ENCODE measurements at regions not wholly inside any gene's neighbourhood (a gene's known extent, or its start where the extent isn't known, plus 50 kb on each side); places are given as distances from the start of the nearest gene placed in this dataset.
A peak's percentile ranks its signal among the peaks of the same experiment; 100 is the strongest.

GRCh38 chr12:42695490-42695995 is 106.0 kb upstream of the PRICKLE1 start:
- DNase-seq (no peak), ATAC-seq (no peak)
- in situ Hi-C loops (cut with MboI; ENCODE audit: low sequenced_read_pairs in 4 of 4) (no loop called here), intact Hi-C loops (cut with DNase I; ENCODE audit: low total_unique reads) (no loop called here)
- no peaks in the 10 kb centered on the region for H3K36me3 ChIP-seq
- H3K27me3 ChIP-seq = no peaks in the 10 kb centered on the region
- no peak overlapping the region for H3K4me3 ChIP-seq
- no peak for TF ChIP-seq POLR2A (IDR thresholded peaks at IDR 0.05)
- no peak for TF ChIP-seq CTCF (IDR thresholded peaks at IDR 0.05 in 4 of 5, conservative IDR thresholded peaks at IDR 0.05 in 1 of 5)
- H3K4me1 ChIP-seq = no peaks in the 10 kb centered on the region
- H3K9me3 ChIP-seq = no peaks in the 10 kb centered on the region
- peak overlapping the region in 1 of 4 donors; percentile 44 for H3K27ac ChIP-seq

DNA sequence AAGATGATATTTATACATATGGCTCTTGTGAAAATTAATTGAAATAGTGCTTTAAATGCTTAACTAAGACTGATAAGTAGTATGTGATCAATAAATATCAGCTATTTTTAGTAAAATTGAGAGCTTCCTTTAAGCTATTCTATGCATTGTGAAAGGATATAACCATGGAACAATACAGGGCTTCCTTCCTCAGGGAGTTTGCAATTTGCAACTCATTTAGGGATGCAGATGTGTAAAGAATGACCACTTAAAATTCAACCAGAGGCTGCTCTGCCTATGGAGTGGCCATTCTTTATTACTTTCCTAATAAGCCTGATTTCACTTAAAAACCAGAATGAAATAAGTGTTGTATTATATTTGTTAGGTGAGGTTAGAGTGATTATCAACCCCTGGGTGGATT is 103.2 kb upstream of the PRICKLE1 start:
- intact Hi-C loops (cut with DNase I; ENCODE audit: low total_unique reads) = no loop called here
- Histone ChIP-seq H3K4me3 (peak overlapping the region in 1 of 4 donors; percentile 6), H3K27ac (no peak overlapping the region), H3K27me3 (no peaks in the 10 kb centered on the region), H3K36me3 (no peaks in the 10 kb centered on the region), H3K4me1 (no peaks in the 10 kb centered on the region), H3K9me3 (no peaks in the 10 kb centered on the region)
- in situ Hi-C loops (cut with MboI; ENCODE audit: low sequenced_read_pairs in 4 of 4) = no loop called here
- DNase-seq = no peak
- no peak for TF ChIP-seq CTCF (IDR thresholded peaks at IDR 0.05 in 4 of 5, conservative IDR thresholded peaks at IDR 0.05 in 1 of 5)
- TF ChIP-seq POLR2A (IDR thresholded peaks at IDR 0.05) = no peak
- ATAC-seq = no peak

DNA sequence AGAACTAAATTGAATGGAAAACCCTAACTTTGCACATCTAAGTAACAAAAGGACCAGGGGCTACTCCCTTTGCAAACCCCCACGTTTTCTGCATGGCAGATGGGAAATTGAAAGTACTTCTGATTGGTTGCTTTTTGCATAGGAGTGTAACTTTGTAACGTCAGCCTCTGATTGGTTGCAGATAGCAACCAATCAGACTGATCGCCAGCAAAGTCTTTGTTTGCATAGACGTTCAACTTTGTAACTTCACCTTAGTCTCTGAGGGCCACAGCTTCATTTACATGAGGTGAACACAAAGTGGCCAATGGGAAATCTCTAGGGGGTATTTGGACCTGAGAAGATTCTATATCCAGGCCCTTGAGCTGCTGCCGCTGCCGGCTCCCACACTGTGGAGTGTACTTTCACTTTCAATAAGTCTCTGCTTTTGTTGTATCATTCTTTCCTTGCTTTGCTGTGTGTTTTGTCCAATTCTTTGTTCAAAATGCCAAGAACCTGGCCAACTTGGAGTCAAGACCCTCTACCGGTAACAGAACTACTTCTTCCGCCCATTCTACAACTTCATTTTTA is 102.5 kb upstream of the PRICKLE1 start:
- ATAC-seq (peak in 1 of 2 donors; percentile 59), DNase-seq (no peak)
- no peak for TF ChIP-seq CTCF (IDR thresholded peaks at IDR 0.05 in 4 of 5, conservative IDR thresholded peaks at IDR 0.05 in 1 of 5)
- no peak for TF ChIP-seq POLR2A (IDR thresholded peaks at IDR 0.05)
- intact Hi-C loops (cut with DNase I; ENCODE audit: low total_unique reads) (no loop called here), in situ Hi-C loops (cut with MboI; ENCODE audit: low sequenced_read_pairs in 4 of 4) (no loop called here)
- no peaks in the 10 kb centered on the region for H3K36me3 ChIP-seq
- peak overlapping the region in 1 of 4 donors; percentile 16 for H3K27ac ChIP-seq
- H3K4me3 ChIP-seq = peak overlapping the region; percentile 6 to 41 (median 20)
- H3K4me1 ChIP-seq = no peaks in the 10 kb centered on the region
- no peaks in the 10 kb centered on the region for H3K9me3 ChIP-seq
- H3K27me3 ChIP-seq = no peaks in the 10 kb centered on the region

- intact Hi-C loops (cut with DNase I; ENCODE audit: low total_unique reads) (no loop called here), in situ Hi-C loops (cut with MboI; ENCODE audit: low sequenced_read_pairs in 4 of 4) (no loop called here)
- ATAC-seq (no peak), DNase-seq (no peak)
- TF ChIP-seq POLR2A (IDR thresholded peaks at IDR 0.05) = no peak
- TF ChIP-seq CTCF (IDR thresholded peaks at IDR 0.05 in 4 of 5, conservative IDR thresholded peaks at IDR 0.05 in 1 of 5) = no peak
- H3K4me3 ChIP-seq = no peak overlapping the region
- no peaks in the 10 kb centered on the region for H3K4me1 ChIP-seq
- no peak overlapping the region for H3K27ac ChIP-seq
- no peaks in the 10 kb centered on the region for H3K9me3 ChIP-seq
- H3K27me3 ChIP-seq = no peaks in the 10 kb centered on the region
- no peaks in the 10 kb centered on the region for H3K36me3 ChIP-seq
Measured at GRCh38 chr12:42690264-42690663, 100.7 kb upstream of the PRICKLE1 start.

DNA sequence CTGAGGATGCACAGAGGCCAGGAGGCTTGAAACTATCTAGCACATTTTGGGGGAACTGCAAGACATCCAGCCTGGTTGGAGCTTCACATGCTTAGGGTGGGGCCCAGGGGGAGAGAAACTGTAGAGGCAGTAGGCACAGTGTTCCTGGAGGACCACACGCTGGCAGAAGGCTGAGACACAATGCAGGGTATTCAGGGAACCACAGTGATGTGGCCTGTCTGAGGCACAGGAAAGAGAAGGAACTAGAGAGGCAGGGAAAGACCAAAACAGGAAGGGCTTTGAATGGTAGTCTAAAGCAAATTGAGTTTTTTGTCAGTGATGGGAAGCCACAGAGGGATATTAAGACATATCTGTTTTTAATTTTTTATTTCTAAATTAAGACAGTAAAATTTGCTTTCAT is 100.2 kb upstream of the PRICKLE1 start:
- ATAC-seq = no peak
- Histone ChIP-seq H3K9me3 (no peaks in the 10 kb centered on the region), H3K36me3 (no peaks in the 10 kb centered on the region), H3K4me1 (no peaks in the 10 kb centered on the region), H3K27me3 (no peaks in the 10 kb centered on the region), H3K4me3 (no peak overlapping the region), H3K27ac (no peak overlapping the region)
- DNase-seq = no peak
- no peak for TF ChIP-seq POLR2A (IDR thresholded peaks at IDR 0.05)
- TF ChIP-seq CTCF (IDR thresholded peaks at IDR 0.05 in 4 of 5, conservative IDR thresholded peaks at IDR 0.05 in 1 of 5) = no peak
- intact Hi-C loops (cut with DNase I; ENCODE audit: low total_unique reads) (no loop called here), in situ Hi-C loops (cut with MboI; ENCODE audit: low sequenced_read_pairs in 4 of 4) (no loop called here)
